SK-N-SH treated with all-trans-retinoic acid at 6 μM for 48 hours (cell line): ENCODE measurements at regions not wholly inside any gene's neighbourhood (a gene's known extent, or its start where the extent isn't known, plus 50 kb on each side); places are given as distances from the start of the nearest gene placed in this dataset.
"Not testable (repeated sequence)": the region's sequence is repeated elsewhere in the genome, so short reads cannot be mapped to it uniquely, and the experiment has no call there.

Experiments used
- ATAC-seq: fragments of 200-7000 bp; cut with Tn5 transposase; 3 replicates; pipeline ENCODE4 v1.9.1; 2020; ENCODE audit warnings: mild to moderate bottlenecking, moderate library complexity
- ARNTL ChIP-seq: fragments of 450-650 bp; formaldehyde crosslinking; IDR thresholded peaks from 2 replicates; pipeline ENCODE4 v1.5.0; 2020; ENCODE audit warnings: low read depth, mild to moderate bottlenecking, moderate library complexity, borderline replicate concordance
- CREB5 ChIP-seq: fragments of 250-450 bp; sonication (Bioruptor Pico); IDR thresholded peaks from 2 replicates; pipeline ENCODE4 v1.5.1; 2020; ENCODE audit warnings: low read depth, mild to moderate bottlenecking, moderate library complexity
- CSDC2 ChIP-seq: fragments of 250-450 bp; sonication (Bioruptor Pico); IDR thresholded peaks from 2 replicates; pipeline ENCODE4 v1.5.0; 2020; ENCODE audit warnings: mild to moderate bottlenecking, moderate library complexity
- CSRNP3 ChIP-seq: fragments of 250-450 bp; sonication (Bioruptor Pico); IDR thresholded peaks from 2 replicates; pipeline ENCODE4 v1.5.1; 2021; ENCODE audit warnings: mild to moderate bottlenecking, moderate library complexity
- ESRRG ChIP-seq: fragments of 250-450 bp; sonication (Bioruptor Pico); IDR thresholded peaks from 2 replicates; pipeline ENCODE4 v1.6.1; 2021; ENCODE audit warnings: mild to moderate bottlenecking
- ISL1 ChIP-seq: fragments of 250-450 bp; sonication (Bioruptor Pico); IDR thresholded peaks from 2 replicates; pipeline ENCODE4 v2.1.2; 2022; ENCODE audit warnings: mild to moderate bottlenecking, moderate library complexity
- OSR1 ChIP-seq: fragments of 250-450 bp; sonication (Bioruptor Pico); IDR thresholded peaks from 2 replicates; pipeline ENCODE4 v1.8.0; 2022; ENCODE audit warnings: moderate library complexity, mild to moderate bottlenecking, inconsistent platforms
- POU6F1 ChIP-seq: fragments of 250-450 bp; sonication (Bioruptor Pico); IDR thresholded peaks from 2 replicates; pipeline ENCODE4 v1.8.0; 2021; ENCODE audit warnings: low read depth, mild to moderate bottlenecking, moderate library complexity, borderline replicate concordance
- PPARA ChIP-seq: fragments of 250-450 bp; sonication (Bioruptor Pico); IDR thresholded peaks from 2 replicates; pipeline ENCODE4 v1.5.0; 2020; ENCODE audit warnings: mild to moderate bottlenecking, borderline replicate concordance
- RARB ChIP-seq: fragments of 250-450 bp; sonication (Bioruptor Pico); IDR thresholded peaks from 2 replicates; pipeline ENCODE4 v1.8.0; 2021; ENCODE audit warnings: mild to moderate bottlenecking, moderate library complexity
- SNAI2 ChIP-seq: fragments of 250-450 bp; sonication (Bioruptor Pico); IDR thresholded peaks from 2 replicates; pipeline ENCODE4 v1.5.0; 2020; ENCODE audit warnings: mild to moderate bottlenecking, moderate library complexity
- TCF4 ChIP-seq: fragments of 250-450 bp; sonication (Bioruptor Pico); IDR thresholded peaks from 2 replicates; pipeline ENCODE4 v1.8.0; 2021; ENCODE audit warnings: mild to moderate bottlenecking, moderate library complexity, borderline replicate concordance
- TOX ChIP-seq: fragments of 250-450 bp; sonication (Bioruptor Pico); IDR thresholded peaks from 2 replicates; pipeline ENCODE4 v1.8.0; 2021; ENCODE audit warnings: mild to moderate bottlenecking, moderate library complexity, borderline replicate concordance
- ZC3H10 ChIP-seq: fragments of 250-450 bp; sonication (Bioruptor Pico); IDR thresholded peaks from 2 replicates; pipeline ENCODE4 v1.5.1; 2021; ENCODE audit warnings: mild to moderate bottlenecking, moderate library complexity
- ZFP3 ChIP-seq: fragments of 250-450 bp; sonication (Bioruptor Pico); IDR thresholded peaks from 2 replicates; pipeline ENCODE4 v1.5.0; 2020; ENCODE audit warnings: mild to moderate bottlenecking, moderate library complexity
- ZFP30 ChIP-seq: fragments of 450-650 bp; formaldehyde crosslinking; IDR thresholded peaks from 2 replicates; pipeline ENCODE4 v1.5.0; 2022; ENCODE audit warnings: mild to moderate bottlenecking, moderate library complexity
- ZNF565 ChIP-seq: fragments of 450-650 bp; formaldehyde crosslinking; conservative IDR thresholded peaks from 2 replicates; pipeline ENCODE4 v1.5.0; 2020; ENCODE audit warnings: low read depth, mild to moderate bottlenecking, moderate library complexity
- ZNF70 ChIP-seq: fragments of 450-650 bp; formaldehyde crosslinking; IDR thresholded peaks from 2 replicates; pipeline ENCODE4 v1.5.0; 2020; ENCODE audit warnings: mild to moderate bottlenecking, moderate library complexity
- ZNF8 ChIP-seq: fragments of 450-650 bp; formaldehyde crosslinking; IDR thresholded peaks from 2 replicates; pipeline ENCODE4 v1.5.0; 2020; ENCODE audit warnings: mild to moderate bottlenecking, moderate library complexity

- no peak for TF ChIP-seq POU6F1 (CRISPR knock-in tag)
Observed at GRCh38 chr7:68192941-68193340, 1196.3 kb downstream of the TYW1 start (continued).

- not testable (repeated sequence) for ATAC-seq
Observed at GRCh38 chr7:68195642-68196041, 1199.0 kb downstream of the TYW1 start.

- TF ChIP-seq PPARA (no peak), POU6F1 (CRISPR knock-in tag) (no peak), CSRNP3 (no peak), ZC3H10 (no peak)
- no peak for ATAC-seq
Observed at GRCh38 chr7:68200051-68200670, 1203.5 kb downstream of the TYW1 start.

GRCh38 chr7:68203251-68203650 is 1206.6 kb downstream of the TYW1 start:
- TF ChIP-seq ZFP3: no peak
- TF ChIP-seq TCF4 (CRISPR knock-in tag): no peak
- no peak for TF ChIP-seq TOX (CRISPR knock-in tag)
- TF ChIP-seq PPARA: no peak
- TF ChIP-seq ZNF70 (CRISPR knock-in tag): no peak
- no peak for TF ChIP-seq ESRRG (CRISPR knock-in tag)
- TF ChIP-seq CSRNP3: no peak
- no peak for TF ChIP-seq ISL1 (CRISPR knock-in tag)
- no peak for TF ChIP-seq ZNF565 (CRISPR knock-in tag)
- no peak for TF ChIP-seq ARNTL
- no peak for TF ChIP-seq OSR1
- no peak for TF ChIP-seq POU6F1 (CRISPR knock-in tag)
- TF ChIP-seq ZFP30 (CRISPR knock-in tag): no peak
- no peak for TF ChIP-seq SNAI2
- no peak for TF ChIP-seq ZC3H10
- no peak for TF ChIP-seq ZNF8 (CRISPR knock-in tag)
- TF ChIP-seq, all 23 proteins: peak for 0
- ATAC-seq: no peak

GRCh38 chr7:68205826-68206225 is 1209.2 kb downstream of the TYW1 start:
- TF ChIP-seq ISL1 (CRISPR knock-in tag): no peak
- TF ChIP-seq ESRRG (CRISPR knock-in tag): no peak
- TF ChIP-seq OSR1: no peak
- TF ChIP-seq CSDC2: no peak
- no peak for TF ChIP-seq CSRNP3
- TF ChIP-seq TCF4 (CRISPR knock-in tag): no peak
- no peak for TF ChIP-seq RARB
- TF ChIP-seq ZNF70 (CRISPR knock-in tag): no peak
- no peak for TF ChIP-seq ZNF8 (CRISPR knock-in tag)
- TF ChIP-seq CREB5 (CRISPR knock-in tag): no peak
- no peak for ATAC-seq
